Spleen (tissue), 11 donors: ENCODE measurements at regions not wholly inside any gene's neighbourhood (a gene's known extent, or its start where the extent isn't known, plus 50 kb on each side); places are given as distances from the start of the nearest gene placed in this dataset.

Experiments used
- DNase-seq: peaks from one replicate; pipeline ENCODE4 v3.0.0-alpha.2; 2020
- H3K27ac ChIP-seq, 8 donors: fragments of 200-600 bp; sonication (generic) in 7 of 8; 1 replicate in 4 of 8; 2 replicates in 4 of 8; pipeline versions ENCODE4 v1.5.0 to v1.8.0; 2016 to 2021; ENCODE audit warnings: inconsistent platforms in 4 of 8, mild to moderate bottlenecking in 4 of 8, moderate library complexity in 1 of 8
- H3K27me3 ChIP-seq, 7 donors: fragments of 200-600 bp; sonication (generic) in 6 of 7; replicated peaks in 1 of 7; 1 replicate in 4 of 7; 2 replicates in 3 of 7; pipeline versions ENCODE4 v1.5.0 to v1.8.0; 2016 to 2021; ENCODE audit warnings: inconsistent platforms in 3 of 7, mild to moderate bottlenecking in 1 of 7
- H3K36me3 ChIP-seq, 6 donors: fragments of 200-600 bp; sonication (generic) in 5 of 6; 1 replicate in 4 of 6; 2 replicates in 2 of 6; pipeline versions ENCODE4 v1.5.0 to v1.8.0; 2016 to 2021; ENCODE audit warnings: inconsistent platforms in 2 of 6
- H3K4me1 ChIP-seq, 6 donors: fragments of 200-600 bp; sonication (generic) in 5 of 6; 1 replicate in 3 of 6; 2 replicates in 3 of 6; pipeline versions ENCODE4 v1.5.0 to v1.8.0; 2016 to 2021; ENCODE audit warnings: inconsistent platforms in 3 of 6
- H3K4me3 ChIP-seq, 8 donors: fragments of 200-600 bp; sonication (generic) in 7 of 8; 1 replicate in 4 of 8; 2 replicates in 4 of 8; pipeline versions ENCODE4 v1.5.0 to v1.8.0; 2016 to 2021; ENCODE audit warnings: inconsistent platforms in 4 of 8, mild to moderate bottlenecking in 4 of 8, moderate library complexity in 2 of 8
- H3K9me3 ChIP-seq, 8 donors: fragments of 200-600 bp; sonication (generic) in 7 of 8; 1 replicate in 4 of 8; 2 replicates in 4 of 8; pipeline versions ENCODE4 v1.5.0 to v1.8.0; 2016 to 2021; ENCODE audit warnings: inconsistent platforms in 4 of 8
- POLR2A ChIP-seq, 3 donors: fragments of 450-650 bp; IDR thresholded peaks; one replicate each; pipeline ENCODE4 v1.5.1; 2017; ENCODE audit warnings: antibody characterized with exemption in 3 of 3, mild to moderate bottlenecking in 1 of 3
- POLR2AphosphoS5 ChIP-seq, 3 donors: sonication (generic); formaldehyde crosslinking; IDR thresholded peaks; one replicate each; pipeline ENCODE4 v1.5.1; 2017; ENCODE audit warnings: antibody characterized with exemption in 3 of 3
- WGBS, 5 donors: extraction: QIAGEN DNeasy Blood & Tissue Kit in 3 of 5; methylation state at CpG; one replicate each; pipeline versions ENCODE4 v1.1.5 to v1.1.7; 2013 to 2018; 5-methylcytosine and 5-hydroxymethylcytosine counted together
- intact Hi-C: fragments of 100-400 bp; cut with DNase I; formaldehyde crosslinking; loops from one replicate; pipeline ENCODE4 v1.15.0; 2023; ENCODE audit warnings: low total_unique reads
- TF ChIP-seq, protein P1 (sequence below), 11 experiments: fragments of 200-600 bp in 7 of 11; fragments of 450-650 bp in 4 of 11; sonication (generic) in 4 of 11; IDR thresholded peaks in 8 of 11; conservative IDR thresholded peaks in 3 of 11; 1 replicate in 7 of 11; 2 replicates in 4 of 11; pipeline versions ENCODE4 v1.4.0 to v1.8.0; 2016 to 2021; ENCODE audit warnings: antibody characterized with exemption in 11 of 11, inconsistent platforms in 4 of 11, mild to moderate bottlenecking in 1 of 11
- donor health status: healthy with polysubstance abuse.
- donor health status: DM: no; HTN: no; CAD: no; lungs with moderate emphysema.
- donor health status: DM: no; HTN: no; CAD: no.
- donor health status: Bipolar disorder and iron deficiency.
- donor health status: healthy.
- donor health status: DM: no; HTN: no; CAD: no.
- donor health status: DM: yes; HTN: yes; CAD: no.

DNA sequence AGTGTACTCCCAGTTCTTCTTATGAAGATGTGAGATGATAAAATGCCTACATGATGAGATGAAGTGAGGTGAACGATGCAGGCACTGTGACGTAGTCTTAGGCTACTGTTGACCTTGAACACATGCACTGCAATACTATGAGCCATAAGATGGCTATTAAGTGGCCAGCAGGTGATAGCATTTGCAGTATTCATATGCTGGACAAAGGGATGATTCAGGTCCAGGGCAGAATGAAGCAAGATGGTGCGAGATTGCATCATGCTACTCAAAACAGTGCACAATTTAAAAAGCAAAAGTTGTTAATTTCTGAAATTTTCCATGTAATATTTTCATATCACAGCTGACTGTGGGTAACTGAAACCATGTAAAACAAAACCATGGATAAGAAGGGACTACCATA lies 781.4 kb downstream of the PCDH18 start:
- WGBS, 5 donors = 72 to 83% (median 81%) methylated on average over 3 of the region's 3 CpGs
- intact Hi-C loops = no loop called here
- H3K36me3 ChIP-seq = no peaks in the 10 kb centered on the region
- TF ChIP-seq, protein P1, sequence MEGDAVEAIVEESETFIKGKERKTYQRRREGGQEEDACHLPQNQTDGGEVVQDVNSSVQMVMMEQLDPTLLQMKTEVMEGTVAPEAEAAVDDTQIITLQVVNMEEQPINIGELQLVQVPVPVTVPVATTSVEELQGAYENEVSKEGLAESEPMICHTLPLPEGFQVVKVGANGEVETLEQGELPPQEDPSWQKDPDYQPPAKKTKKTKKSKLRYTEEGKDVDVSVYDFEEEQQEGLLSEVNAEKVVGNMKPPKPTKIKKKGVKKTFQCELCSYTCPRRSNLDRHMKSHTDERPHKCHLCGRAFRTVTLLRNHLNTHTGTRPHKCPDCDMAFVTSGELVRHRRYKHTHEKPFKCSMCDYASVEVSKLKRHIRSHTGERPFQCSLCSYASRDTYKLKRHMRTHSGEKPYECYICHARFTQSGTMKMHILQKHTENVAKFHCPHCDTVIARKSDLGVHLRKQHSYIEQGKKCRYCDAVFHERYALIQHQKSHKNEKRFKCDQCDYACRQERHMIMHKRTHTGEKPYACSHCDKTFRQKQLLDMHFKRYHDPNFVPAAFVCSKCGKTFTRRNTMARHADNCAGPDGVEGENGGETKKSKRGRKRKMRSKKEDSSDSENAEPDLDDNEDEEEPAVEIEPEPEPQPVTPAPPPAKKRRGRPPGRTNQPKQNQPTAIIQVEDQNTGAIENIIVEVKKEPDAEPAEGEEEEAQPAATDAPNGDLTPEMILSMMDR (IDR thresholded peaks at IDR 0.05 in 8 of 11, conservative IDR thresholded peaks at IDR 0.05 in 3 of 11) = no peak
- TF ChIP-seq POLR2A (IDR thresholded peaks at IDR 0.05) (no peak), POLR2AphosphoS5 (IDR thresholded peaks at IDR 0.05) (no peak)
- no peak overlapping the region for H3K4me3 ChIP-seq
- no peaks in the 10 kb centered on the region for H3K4me1 ChIP-seq
- DNase-seq = no peak
- no peaks in the 10 kb centered on the region for H3K9me3 ChIP-seq
- H3K27me3 ChIP-seq = no peaks in the 10 kb centered on the region
- H3K27ac ChIP-seq = no peak overlapping the region

DNA sequence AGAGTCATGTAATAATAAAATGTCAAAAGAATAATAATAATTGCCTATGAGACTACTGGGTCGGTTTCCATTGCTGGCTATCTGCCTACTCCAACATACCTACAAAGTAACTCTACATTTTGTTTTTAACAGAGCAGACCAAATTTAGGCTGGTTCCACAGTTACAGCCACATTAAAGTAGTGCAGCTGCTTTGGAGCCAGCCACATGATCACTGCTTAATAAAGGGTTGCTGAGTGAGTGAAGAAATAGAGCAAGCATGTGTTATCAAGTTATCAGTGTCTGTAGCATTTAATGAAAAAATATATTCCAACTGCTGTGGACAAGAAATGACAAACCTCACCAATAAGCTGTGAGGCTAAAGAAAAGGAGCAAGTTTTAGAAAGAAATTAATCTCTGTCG lies 782.3 kb downstream of the PCDH18 start:
- Histone ChIP-seq H3K27me3 (no peaks in the 10 kb centered on the region), H3K4me3 (no peak overlapping the region), H3K9me3 (peaks cover 0 to 1% (median 0%) of the 10 kb centered on the region in 8 donors), H3K4me1 (no peaks in the 10 kb centered on the region), H3K27ac (no peak overlapping the region), H3K36me3 (no peaks in the 10 kb centered on the region)
- TF ChIP-seq POLR2AphosphoS5 (IDR thresholded peaks at IDR 0.05) = no peak
- TF ChIP-seq, protein P1 (IDR thresholded peaks at IDR 0.05 in 8 of 11, conservative IDR thresholded peaks at IDR 0.05 in 3 of 11) = no peak
- no peak for TF ChIP-seq POLR2A (IDR thresholded peaks at IDR 0.05)
- intact Hi-C loops = no loop called here
- no peak for DNase-seq
- 77 to 88% (median 82%) methylated on average over 2 of the region's 2 CpGs for WGBS, 5 donors

DNA sequence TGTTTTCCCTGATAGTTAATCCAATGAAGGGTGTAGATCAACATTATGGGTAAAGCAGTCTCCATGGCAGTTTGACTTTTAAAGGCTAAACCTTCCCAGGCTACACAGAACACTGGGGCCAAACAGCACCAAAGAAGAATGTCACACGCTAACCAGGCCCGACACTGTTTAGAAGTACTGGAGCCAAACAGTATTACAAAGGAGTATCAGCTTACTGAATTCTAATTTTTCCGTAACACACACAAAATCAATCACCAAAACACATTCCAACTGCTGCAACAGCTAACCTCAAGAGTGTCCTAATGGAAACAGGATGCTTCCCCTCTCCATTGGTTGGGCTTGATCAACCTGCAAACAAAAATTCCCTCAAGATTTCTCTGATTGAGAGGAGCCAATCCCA lies 783.5 kb downstream of the PCDH18 start:
- H3K9me3 ChIP-seq = peaks cover 0 to 8% (median 5%) of the 10 kb centered on the region in 8 donors
- intact Hi-C loops = no loop called here
- H3K4me3 ChIP-seq = no peak overlapping the region
- TF ChIP-seq POLR2A (IDR thresholded peaks at IDR 0.05) (no peak), POLR2AphosphoS5 (IDR thresholded peaks at IDR 0.05) (no peak)
- TF ChIP-seq, protein P1 (IDR thresholded peaks at IDR 0.05 in 8 of 11, conservative IDR thresholded peaks at IDR 0.05 in 3 of 11) = no peak
- 91 to 100% (median 94%) methylated on average over 3 of the region's 3 CpGs for WGBS, 5 donors
- no peaks in the 10 kb centered on the region for H3K4me1 ChIP-seq
- H3K36me3 ChIP-seq = no peaks in the 10 kb centered on the region
- DNase-seq = no peak
- H3K27ac ChIP-seq = no peak overlapping the region
- H3K27me3 ChIP-seq = no peaks in the 10 kb centered on the region

DNA sequence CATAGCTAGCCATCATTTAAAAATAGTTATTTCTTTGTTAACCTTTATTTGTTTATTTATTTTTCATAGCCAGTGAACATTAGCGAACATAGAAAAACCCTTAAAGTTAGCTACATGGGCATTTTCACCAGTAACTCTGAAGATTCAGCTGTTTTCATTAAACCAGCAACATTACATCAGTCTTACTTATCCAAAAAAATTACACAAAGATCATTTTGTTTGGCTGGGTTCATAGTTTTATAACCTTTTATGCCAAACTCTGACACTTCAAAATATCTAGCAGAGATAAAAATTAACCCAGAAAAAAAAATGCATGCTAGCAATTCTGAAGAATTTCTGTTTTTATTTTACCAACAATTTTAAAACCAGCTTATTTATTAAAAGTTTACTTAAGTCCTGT lies 784.1 kb downstream of the PCDH18 start:
- Histone ChIP-seq H3K4me3 (no peak overlapping the region), H3K4me1 (no peaks in the 10 kb centered on the region), H3K27ac (no peak overlapping the region), H3K9me3 (peaks cover 0 to 14% (median 11%) of the 10 kb centered on the region in 8 donors), H3K27me3 (no peaks in the 10 kb centered on the region), H3K36me3 (no peaks in the 10 kb centered on the region)
- DNase-seq = no peak
- TF ChIP-seq, protein P1 (IDR thresholded peaks at IDR 0.05 in 8 of 11, conservative IDR thresholded peaks at IDR 0.05 in 3 of 11) = no peak
- TF ChIP-seq POLR2A (IDR thresholded peaks at IDR 0.05) (no peak), POLR2AphosphoS5 (IDR thresholded peaks at IDR 0.05) (no peak)
- 84 to 93% (median 88%) methylated on average over 1 of the region's 1 CpG for WGBS, 5 donors
- intact Hi-C loops = no loop called here
